Natural killer cell (primary cell): ENCODE measurements at regions not wholly inside any gene's neighbourhood (a gene's known extent, or its start where the extent isn't known, plus 50 kb on each side); places are given as distances from the start of the nearest gene placed in this dataset.

Experiments used
- ATAC-seq, 3 donors: fragments of 150-1000 bp in 2 of 3; fragments of 200-7000 bp in 1 of 3; cut with Tn5 transposase; 1 replicate in 1 of 3; 2 replicates in 2 of 3; pipeline ENCODE4 v1.10.0; 2021; ENCODE audit warnings: mild to moderate bottlenecking in 2 of 3, moderate library complexity in 2 of 3
- DNase-seq, 2 donors: peaks; one replicate each; pipeline versions ENCODE4 v3.0.0 to v3.0.0-alpha.2; 2013 to 2021; ENCODE audit warnings: mixed read lengths in 1 of 2
- H3K27ac ChIP-seq: one replicate; pipeline ENCODE4 v1.5.1; 2013; ENCODE audit warnings: mild to moderate bottlenecking, low read length
- H3K27me3 ChIP-seq: one replicate; pipeline ENCODE4 v1.6.1; 2013; ENCODE audit warnings: low read length; ENCODE audit not compliant: control insufficient read depth, insufficient read depth
- H3K36me3 ChIP-seq: one replicate; pipeline ENCODE4 v1.6.1; 2013; ENCODE audit warnings: low read length; ENCODE audit not compliant: control insufficient read depth, insufficient read depth
- H3K4me1 ChIP-seq: one replicate; pipeline ENCODE4 v1.6.1; 2013; ENCODE audit warnings: low read length; ENCODE audit not compliant: control insufficient read depth, insufficient read depth
- H3K4me3 ChIP-seq: one replicate; pipeline ENCODE4 v1.5.1; 2013; ENCODE audit warnings: low read length
- H3K9me3 ChIP-seq: one replicate; pipeline ENCODE4 v1.6.1; 2013; ENCODE audit warnings: low read length; ENCODE audit not compliant: control insufficient read depth, insufficient read depth
- H3K27ac Mint-ChIP-seq, 2 donors: one replicate each; pipeline ENCODE4 v1.8.0; 2022; ENCODE audit warnings: mild to moderate bottlenecking in 2 of 2, mixed read lengths in 2 of 2, moderate library complexity in 1 of 2
- H3K27me3 Mint-ChIP-seq, 2 donors: one replicate each; pipeline ENCODE4 v1.8.0; 2022; ENCODE audit warnings: low read depth in 2 of 2, mixed read lengths in 2 of 2
- H3K36me3 Mint-ChIP-seq: one replicate; pipeline ENCODE4 v1.8.0; 2022; ENCODE audit warnings: mixed read lengths
- H3K4me1 Mint-ChIP-seq, 2 donors: one replicate each; pipeline ENCODE4 v1.8.0; 2022; ENCODE audit warnings: mixed read lengths in 2 of 2
- H3K4me3 Mint-ChIP-seq: one replicate; pipeline ENCODE4 v1.8.0; 2022; ENCODE audit warnings: mild to moderate bottlenecking, moderate library complexity, mixed read lengths
- H3K9me3 Mint-ChIP-seq, 2 donors: one replicate each; pipeline ENCODE4 v1.8.0; 2022; ENCODE audit warnings: mixed read lengths in 2 of 2
- CTCF ChIP-seq: fragments of 200-600 bp; IDR thresholded peaks from one replicate; pipeline ENCODE4 v1.8.0; 2022; ENCODE audit warnings: antibody characterized with exemption
- WGBS: methylation state at CpG from one replicate; pipeline ENCODE4 v1.1.7; 2013; ENCODE audit warnings: missing lambda C conversion rate; ENCODE audit not compliant: insufficient coverage; 5-methylcytosine and 5-hydroxymethylcytosine counted together
- intact Hi-C: fragments of 100-400 bp; cut with micrococcal nuclease; formaldehyde crosslinking; loops from one replicate; pipeline ENCODE4 v1.14.2; 2022

- intact Hi-C loops, result no loop called here
- Histone ChIP-seq H3K9me3 (no peaks in the 10 kb centered on the region), H3K27me3 (no peaks in the 10 kb centered on the region), H3K27ac (no peak overlapping the region), H3K36me3 (no peaks in the 10 kb centered on the region), H3K4me3 (no peak overlapping the region), H3K4me1 (no peaks in the 10 kb centered on the region)
- H3K4me3 Mint-ChIP-seq, result no peak overlapping the region
- peaks cover 6 to 13% of the 10 kb centered on the region in 2 donors for H3K27me3 Mint-ChIP-seq
- no peak for TF ChIP-seq CTCF
- H3K9me3 Mint-ChIP-seq, result no peaks in the 10 kb centered on the region
- ATAC-seq (no peak), DNase-seq (no peak)
- H3K4me1 Mint-ChIP-seq, result peaks cover 5 to 6% of the 10 kb centered on the region in 2 donors
- 100% methylated on average over 1 of the region's 1 CpG for WGBS
- H3K27ac Mint-ChIP-seq, result no peak overlapping the region
- H3K36me3 Mint-ChIP-seq, result no peaks in the 10 kb centered on the region
These were observed 98.8 kb upstream of the LMNTD1 start for GRCh38 chr12:25651931-25652330.

GRCh38 chr12:25652371-25652770 lies 99.3 kb upstream of the LMNTD1 start:
- Mint-ChIP-seq H3K4me3 (no peak overlapping the region), H3K27ac (no peak overlapping the region), H3K27me3 (peaks cover 6 to 13% of the 10 kb centered on the region in 2 donors), H3K4me1 (peaks cover 5 to 6% of the 10 kb centered on the region in 2 donors), H3K36me3 (no peaks in the 10 kb centered on the region), H3K9me3 (no peaks in the 10 kb centered on the region)
- Histone ChIP-seq H3K4me1 (no peaks in the 10 kb centered on the region), H3K27ac (no peak overlapping the region), H3K9me3 (no peaks in the 10 kb centered on the region), H3K36me3 (no peaks in the 10 kb centered on the region), H3K4me3 (no peak overlapping the region), H3K27me3 (no peaks in the 10 kb centered on the region)
- intact Hi-C loops, result no loop called here
- no peak for ATAC-seq
- WGBS, result 92% methylated on average over 2 of the region's 2 CpGs
- DNase-seq, result no peak
- no peak for TF ChIP-seq CTCF

- no peak for DNase-seq
- H3K9me3 Mint-ChIP-seq, result no peaks in the 10 kb centered on the region
- H3K27me3 Mint-ChIP-seq, result peaks cover 6 to 13% of the 10 kb centered on the region in 2 donors
- Histone ChIP-seq H3K4me1 (no peaks in the 10 kb centered on the region), H3K36me3 (no peaks in the 10 kb centered on the region), H3K4me3 (no peak overlapping the region), H3K27me3 (no peaks in the 10 kb centered on the region), H3K27ac (no peak overlapping the region), H3K9me3 (no peaks in the 10 kb centered on the region)
- no peak overlapping the region for H3K27ac Mint-ChIP-seq
- no peak for TF ChIP-seq CTCF
- intact Hi-C loops, result no loop called here
- whole genome bisulfite sequencing, result 24% methylated on average over 8 of the region's 8 CpGs
- H3K4me3 Mint-ChIP-seq, result no peak overlapping the region
- ATAC-seq, result no peak
- peaks cover 5 to 6% of the 10 kb centered on the region in 2 donors for H3K4me1 Mint-ChIP-seq
- no peaks in the 10 kb centered on the region for H3K36me3 Mint-ChIP-seq
These were observed 100.5 kb upstream of the LMNTD1 start for GRCh38 chr12:25653487-25654175.

- Mint-ChIP-seq H3K9me3 (no peaks in the 10 kb centered on the region), H3K4me3 (no peak overlapping the region), H3K4me1 (peaks cover 5 to 6% of the 10 kb centered on the region in 2 donors), H3K27me3 (peaks cover 4 to 8% of the 10 kb centered on the region in 2 donors), H3K36me3 (no peaks in the 10 kb centered on the region), H3K27ac (no peak overlapping the region)
- DNase-seq (no peak), ATAC-seq (no peak)
- no peak overlapping the region for H3K27ac ChIP-seq
- H3K4me1 ChIP-seq, result no peaks in the 10 kb centered on the region
- WGBS, result 84% methylated on average over 5 of the region's 5 CpGs
- H3K4me3 ChIP-seq, result no peak overlapping the region
- H3K27me3 ChIP-seq, result no peaks in the 10 kb centered on the region
- intact Hi-C loops, result no loop called here
- no peaks in the 10 kb centered on the region for H3K9me3 ChIP-seq
- no peaks in the 10 kb centered on the region for H3K36me3 ChIP-seq
- no peak for TF ChIP-seq CTCF
These were observed 102.6 kb upstream of the LMNTD1 start for GRCh38 chr12:25655702-25656101.
